ENCODE measurements at regions not wholly inside any gene's neighbourhood (a gene's known extent, or its start where the extent isn't known, plus 50 kb on each side); places are given as distances from the start of the nearest gene placed in this dataset.

DNA sequence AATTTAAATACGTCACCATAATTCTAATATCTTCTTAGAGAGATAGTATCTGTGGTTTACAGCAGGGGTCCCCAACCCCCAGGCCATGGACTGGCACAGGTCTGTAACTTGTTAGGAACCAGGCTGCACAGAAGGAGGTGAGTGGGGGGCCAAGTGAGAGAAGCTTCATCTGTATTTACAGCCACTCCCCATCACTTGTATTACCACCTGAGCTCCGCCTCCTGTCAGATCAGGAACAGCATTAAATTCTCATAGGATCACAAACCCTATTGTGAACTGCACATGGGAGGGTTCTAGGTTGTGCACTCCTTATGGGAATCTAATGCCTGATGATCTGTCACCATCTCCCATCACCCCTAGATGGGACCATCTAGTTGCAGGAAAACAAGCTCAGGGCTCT, 282.6 kb downstream of the ICOS start:
- DNase-seq (ENCODE audit: low read depth in 4 of 4, low spot score in 2 of 4) = no peak

GRCh38 chr2:204220896-204221295, 284.3 kb downstream of the ICOS start:
- DNase-seq (ENCODE audit: low read depth in 4 of 4, low spot score in 2 of 4) = no peak

DNA sequence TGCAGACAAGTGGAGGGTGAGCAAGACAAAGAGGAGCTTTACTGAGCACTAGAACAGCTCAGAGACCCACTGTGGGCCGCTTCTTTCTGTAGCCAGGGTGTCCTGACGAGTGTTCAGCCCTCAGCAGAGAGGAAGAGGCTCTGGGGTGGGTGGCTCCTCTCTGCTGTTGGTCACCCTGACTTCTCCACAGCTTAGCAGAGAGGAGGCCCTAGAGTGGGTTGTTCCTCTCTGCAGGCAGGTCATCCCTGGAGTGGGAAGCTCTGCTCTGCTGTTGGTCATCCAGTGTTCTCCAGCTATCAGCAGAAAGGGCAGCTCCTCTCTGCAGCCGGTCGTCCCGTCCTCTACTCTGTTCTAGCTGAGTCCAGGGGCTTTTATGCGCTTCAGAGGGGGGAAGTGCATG, 286.5 kb downstream of the ICOS start:
- DNase-seq (ENCODE audit: low read depth in 4 of 4, low spot score in 2 of 4) = no peak

DNA sequence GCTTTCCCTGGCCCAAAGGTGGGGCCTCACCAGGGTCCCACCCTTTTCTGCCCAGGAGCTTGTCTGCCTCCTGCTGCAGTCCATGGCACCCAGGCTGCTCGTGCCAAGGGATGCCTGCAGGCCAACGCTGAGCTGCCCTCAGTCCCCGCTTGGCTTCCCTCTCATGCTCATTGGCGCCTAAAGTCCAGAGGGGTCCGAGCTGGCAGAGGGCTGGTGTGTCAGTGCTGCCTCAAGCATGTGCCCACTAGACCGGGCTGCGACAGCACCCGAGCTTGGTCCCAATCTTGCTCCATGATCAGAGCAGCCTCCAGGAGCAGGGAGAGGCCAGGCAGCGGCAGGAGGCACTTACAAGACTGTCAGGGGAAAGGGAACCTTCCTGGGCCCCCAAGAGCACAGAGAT, 287.0 kb downstream of the ICOS start:
- DNase-seq (ENCODE audit: low read depth in 4 of 4, low spot score in 2 of 4) = no peak

GRCh38 chr2:204225671-204226073, 289.1 kb downstream of the ICOS start:
- no peak for DNase-seq (ENCODE audit: low read depth in 4 of 4, low spot score in 2 of 4)

DNA sequence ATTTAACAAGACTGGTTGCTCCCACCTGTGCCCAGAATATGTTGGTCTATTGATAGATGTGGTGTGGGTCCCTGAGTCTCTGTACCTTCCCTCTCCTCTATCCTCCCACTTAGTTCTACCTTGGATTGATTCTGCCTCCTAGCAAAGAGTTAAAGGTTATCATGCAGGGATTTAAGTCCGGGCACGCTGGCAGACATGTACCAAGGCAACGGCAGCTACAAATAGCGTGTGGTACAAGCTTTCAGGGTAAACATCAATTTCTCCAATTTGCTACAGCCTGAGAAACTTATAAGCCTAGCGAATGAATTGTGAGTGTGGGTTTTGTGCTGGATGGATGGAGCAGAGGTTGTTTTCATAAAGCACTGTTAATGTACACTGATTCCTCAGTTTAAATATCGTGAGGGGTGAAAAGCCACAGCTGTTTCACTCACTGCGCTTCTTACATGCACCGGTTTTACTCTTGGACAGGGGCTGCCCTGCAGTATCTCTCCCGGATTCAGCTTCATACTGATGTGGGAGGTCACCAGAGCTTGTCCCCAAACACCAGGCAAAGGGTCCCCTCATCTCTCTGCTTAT, 289.8 kb downstream of the ICOS start:
- DNase-seq (ENCODE audit: low read depth in 4 of 4, low spot score in 2 of 4) = no peak

DNA sequence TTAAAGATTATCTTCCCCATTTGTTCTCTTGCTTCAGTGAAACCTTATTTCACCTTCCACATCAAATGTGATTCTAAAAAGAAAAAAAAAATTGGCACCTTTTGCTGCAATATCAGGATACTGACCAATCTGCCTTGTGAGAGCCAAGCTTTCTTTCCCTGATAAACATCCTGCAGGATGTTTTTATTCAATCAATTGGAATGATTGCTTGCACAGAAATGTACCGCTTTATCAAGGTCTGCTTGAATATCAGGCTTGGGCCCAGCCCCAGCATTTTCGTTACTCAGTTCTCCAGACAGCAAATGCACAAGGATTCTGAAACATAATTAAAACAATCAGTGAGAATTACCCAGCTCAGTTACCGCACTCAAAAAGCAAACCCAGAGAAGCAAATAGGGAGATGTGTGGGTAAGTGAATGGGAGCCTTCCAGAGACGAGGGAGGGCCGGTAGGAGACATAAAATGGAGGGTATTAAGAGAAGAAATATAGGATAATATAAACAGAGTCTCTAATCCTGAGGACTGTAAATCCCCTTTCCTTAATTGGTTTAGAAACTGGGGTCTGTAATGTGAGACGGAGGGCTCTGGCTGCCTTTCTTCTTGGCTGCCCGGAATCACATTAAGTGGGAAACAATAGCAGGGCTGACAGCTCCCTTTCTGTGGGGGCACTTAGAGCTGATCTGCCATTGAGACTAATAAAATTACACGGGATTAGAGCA, 291.8 kb downstream of the ICOS start:
- DNase-seq (ENCODE audit: low read depth in 4 of 4, low spot score in 2 of 4) = peak in 2 of 4 donors; percentile 46 to 55

DNA sequence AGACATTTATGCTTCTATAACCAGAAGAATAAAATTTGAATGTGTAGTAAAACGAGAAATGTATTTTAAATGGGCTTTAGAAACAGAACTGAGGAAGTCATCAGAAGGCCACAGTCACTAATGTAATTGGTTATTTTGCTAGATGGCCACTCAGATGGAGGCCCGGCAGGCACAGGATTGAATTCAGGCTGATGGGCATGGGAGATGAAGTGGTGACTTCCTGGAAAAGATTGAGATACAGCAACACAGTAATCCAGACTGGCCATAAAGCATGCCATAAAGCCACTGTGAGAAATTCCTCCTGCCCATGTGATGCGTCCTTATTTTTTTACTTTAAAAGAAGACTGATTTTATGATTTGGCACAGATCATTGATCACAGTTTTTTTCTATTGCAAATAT, 297.7 kb downstream of the ICOS start:
- DNase-seq (ENCODE audit: low read depth in 4 of 4, low spot score in 2 of 4) = no peak

DNA sequence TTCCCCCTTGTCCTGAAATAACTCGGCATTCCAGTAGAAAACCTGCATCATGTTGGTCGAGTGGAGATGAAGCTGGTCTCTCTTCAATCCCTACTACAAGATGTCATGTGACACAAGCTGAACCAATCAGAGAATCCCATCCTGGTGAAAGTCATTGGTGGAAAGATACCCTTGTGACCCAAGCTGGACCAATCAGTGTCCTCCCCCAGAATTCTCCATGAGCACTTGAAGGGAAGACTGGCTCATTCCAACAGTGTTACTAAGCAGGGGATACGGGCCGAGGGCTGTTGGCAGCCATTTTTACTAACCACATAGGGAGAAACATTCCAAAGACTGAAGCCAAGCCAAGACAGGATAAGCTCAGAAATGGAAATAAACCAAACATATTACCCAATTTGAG, 298.3 kb downstream of the ICOS start:
- no peak for DNase-seq (ENCODE audit: low read depth in 4 of 4, low spot score in 2 of 4)

GRCh38 chr2:204237416-204237815, 300.9 kb downstream of the ICOS start:
- DNase-seq (ENCODE audit: low read depth in 4 of 4, low spot score in 2 of 4) = no peak

DNA sequence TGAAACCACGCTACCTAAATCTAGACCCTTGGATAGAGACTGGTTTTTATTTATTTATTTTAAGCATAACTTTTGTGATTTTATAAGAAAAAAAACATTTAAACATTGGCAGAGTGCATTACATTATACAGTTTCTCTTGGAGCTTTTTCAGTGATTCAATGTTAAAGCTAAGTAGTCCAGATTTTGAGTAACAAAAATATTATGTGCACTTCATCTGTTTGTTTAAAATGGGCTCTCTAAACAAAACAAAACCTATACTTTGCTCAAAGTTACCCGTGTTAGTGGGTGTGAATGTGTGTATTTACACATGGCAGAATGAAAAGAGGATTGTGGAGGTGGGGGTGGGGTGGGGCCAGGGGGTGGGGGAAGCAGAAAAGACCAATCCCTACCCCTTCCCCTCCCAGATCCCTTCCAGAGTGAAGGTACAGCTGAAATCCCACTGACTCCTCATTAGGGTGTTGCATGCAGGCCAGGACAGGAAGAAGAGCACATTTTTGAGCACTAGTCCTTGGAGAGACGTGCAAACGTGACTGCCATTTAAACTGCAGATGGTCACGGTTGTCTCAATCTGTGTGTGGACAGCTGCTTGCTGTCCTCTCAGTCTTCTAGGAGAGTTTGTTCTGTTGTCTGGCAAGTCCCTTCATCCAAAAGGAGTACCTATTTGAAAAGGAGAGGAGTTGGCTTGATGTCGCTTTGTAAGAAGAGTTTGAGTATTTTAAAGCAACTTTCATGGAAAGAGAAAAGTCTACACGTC, 303.0 kb downstream of the ICOS start:
- no peak for DNase-seq (ENCODE audit: low read depth in 4 of 4, low spot score in 2 of 4)

GRCh38 chr2:204240961-204241360, 304.3 kb upstream of the PARD3B start:
- DNase-seq (ENCODE audit: low read depth in 4 of 4, low spot score in 2 of 4) = no peak

DNA sequence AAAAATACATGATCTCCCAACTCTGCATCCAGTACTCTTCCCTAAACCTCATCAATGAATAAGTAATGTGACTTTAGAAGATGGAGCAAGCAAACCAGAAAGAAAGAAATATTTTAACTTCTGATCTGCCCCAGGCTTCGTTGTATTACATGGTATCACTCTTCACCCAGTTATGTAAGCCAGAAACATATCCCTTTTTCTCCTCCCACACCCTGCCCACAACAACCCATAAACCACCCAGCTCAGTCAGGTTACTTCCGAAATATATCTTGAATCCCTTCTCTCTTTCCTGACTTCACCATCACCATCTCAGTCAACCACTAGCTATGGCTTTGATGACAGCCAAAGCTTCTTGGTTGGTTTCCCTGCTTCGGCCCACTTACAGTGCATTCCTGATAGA, 295.8 kb upstream of the PARD3B start:
- DNase-seq (ENCODE audit: low read depth in 4 of 4, low spot score in 2 of 4) = no peak

- DNase-seq (ENCODE audit: low read depth in 4 of 4, low spot score in 2 of 4) = no peak
These were observed 294.6 kb upstream of the PARD3B start for GRCh38 chr2:204250692-204251091.

GRCh38 chr2:204251158-204251997, 293.9 kb upstream of the PARD3B start:
- DNase-seq (ENCODE audit: low read depth in 4 of 4, low spot score in 2 of 4) = no peak

GRCh38 chr2:204251998-204252376, 293.3 kb upstream of the PARD3B start:
- DNase-seq (ENCODE audit: low read depth in 4 of 4, low spot score in 2 of 4) = no peak

DNA sequence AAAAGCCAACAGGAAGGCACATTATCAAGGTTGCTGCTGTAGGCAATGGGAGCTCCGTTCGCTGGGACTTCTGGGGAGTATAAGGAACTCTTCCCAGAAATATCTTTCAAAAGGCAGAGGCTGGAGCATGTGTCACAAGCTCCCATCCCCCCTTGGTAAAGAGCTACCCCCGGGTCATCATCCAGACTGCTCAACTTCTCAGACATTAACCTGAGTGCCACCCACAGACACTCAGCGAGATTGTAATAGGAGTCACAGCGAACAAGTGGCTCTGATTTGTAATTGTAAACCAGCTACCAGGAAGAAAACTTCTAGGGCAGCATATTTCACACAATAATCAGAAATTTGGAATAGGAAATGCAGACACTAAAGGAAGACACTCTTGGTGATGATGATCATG, 290.2 kb upstream of the PARD3B start:
- DNase-seq (ENCODE audit: low read depth in 4 of 4, low spot score in 2 of 4) = no peak

DNA sequence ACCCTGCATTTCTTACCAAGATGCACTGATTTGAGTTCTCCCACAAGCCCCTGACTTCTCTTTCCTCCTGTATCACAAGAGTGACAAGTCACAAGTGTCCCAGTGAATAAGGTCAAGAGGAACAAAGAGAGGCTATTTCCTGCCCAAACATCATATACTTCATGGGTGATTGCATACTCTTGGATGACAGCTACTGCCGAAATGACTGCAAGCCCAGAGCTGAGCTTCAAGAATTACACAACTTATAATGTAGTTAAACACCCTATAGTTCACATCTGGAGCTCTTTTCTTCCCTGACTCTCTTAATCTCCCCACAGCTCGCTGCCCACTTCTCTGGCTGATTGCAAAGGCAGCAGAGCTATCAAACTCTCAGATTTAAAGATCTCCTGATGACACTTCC, 289.7 kb upstream of the PARD3B start:
- DNase-seq (ENCODE audit: low read depth in 4 of 4, low spot score in 2 of 4) = no peak

- no peak for DNase-seq (ENCODE audit: low read depth in 4 of 4, low spot score in 2 of 4)
These were observed 287.5 kb upstream of the PARD3B start for GRCh38 chr2:204257781-204258180.

DNA sequence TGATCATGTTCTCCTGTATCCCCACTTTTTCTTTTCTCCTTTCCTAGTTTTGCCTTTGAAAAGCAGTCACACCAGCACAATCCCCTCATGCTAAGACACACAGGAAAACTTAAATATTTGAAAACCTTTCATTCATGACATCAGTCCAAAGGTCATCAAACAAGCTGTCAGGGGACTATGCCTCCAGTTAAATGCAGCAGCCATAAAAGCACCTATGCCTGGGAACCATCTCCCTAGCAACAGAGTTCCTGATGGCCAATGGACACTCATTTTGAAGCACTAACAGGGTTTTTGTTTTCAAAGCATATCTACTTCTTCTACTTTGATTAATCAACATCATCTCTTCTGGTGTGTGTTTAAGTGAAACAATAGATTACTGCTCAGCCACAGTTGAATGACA, 286.4 kb upstream of the PARD3B start:
- DNase-seq (ENCODE audit: low read depth in 4 of 4, low spot score in 2 of 4) = no peak

Measured in left renal cortex interstitium (tissue), 4 donors.